GM18499 (cell line): ENCODE measurements at regions not wholly inside any gene's neighbourhood (a gene's known extent, or its start where the extent isn't known, plus 50 kb on each side); places are given as distances from the start of the nearest gene placed in this dataset.
"Not testable (repeated sequence)": the region's sequence is repeated elsewhere in the genome, so short reads cannot be mapped to it uniquely, and the experiment has no call there.

Source experiments
- ATAC-seq: cut with Tn5 transposase; IDR thresholded peaks from one replicate; pipeline ENCODE4 v1.9.1; 2021; ENCODE audit warnings: moderate number of reproducible peaks; ENCODE audit not compliant: insufficient read depth, unreplicated experiment

GRCh38 chr10:111545861-111546605 lies 469.2 kb downstream of the ADRA2A start:
- ATAC-seq = no peak

GRCh38 chr10:111548084-111548726 lies 471.4 kb downstream of the ADRA2A start:
- ATAC-seq = no peak

- no peak for ATAC-seq
Observed at GRCh38 chr10:111551001-111551400, 474.2 kb downstream of the ADRA2A start.

- ATAC-seq = no peak
Observed at GRCh38 chr10:111556666-111557065, 479.8 kb downstream of the ADRA2A start.

- ATAC-seq = no peak
Observed at GRCh38 chr10:111558211-111558610, 481.4 kb downstream of the ADRA2A start.

DNA sequence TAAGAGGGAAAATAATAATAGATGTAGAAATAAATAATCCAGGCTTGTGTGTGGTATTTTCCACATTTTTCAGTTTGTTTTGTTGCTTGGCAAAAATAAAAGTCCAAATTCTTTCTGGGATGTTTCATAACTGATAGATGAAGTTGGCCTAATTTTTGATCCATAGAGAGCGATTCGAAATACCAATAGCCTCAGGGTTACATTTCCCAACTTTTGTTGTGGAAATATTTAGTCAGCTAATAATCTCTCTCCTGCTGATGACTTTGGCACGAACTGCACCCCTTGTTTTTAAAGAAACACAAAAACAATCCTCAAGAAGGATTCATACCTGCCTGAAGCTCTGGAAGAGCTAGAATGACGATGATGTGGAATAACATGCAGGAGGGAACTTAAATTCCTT lies 483.2 kb downstream of the ADRA2A start:
- ATAC-seq = no peak

- no peak for ATAC-seq
Observed at GRCh38 chr10:111561124-111561523, 484.3 kb downstream of the ADRA2A start.

- no peak for ATAC-seq
Observed at GRCh38 chr10:111565542-111565941, 488.7 kb downstream of the ADRA2A start.

- ATAC-seq = no peak
Observed at GRCh38 chr10:111578076-111578475, 501.2 kb downstream of the ADRA2A start.

GRCh38 chr10:111579473-111579872 lies 502.6 kb downstream of the ADRA2A start:
- no peak for ATAC-seq

- no peak for ATAC-seq
Observed at GRCh38 chr10:111590703-111591102, 513.9 kb downstream of the ADRA2A start.

DNA sequence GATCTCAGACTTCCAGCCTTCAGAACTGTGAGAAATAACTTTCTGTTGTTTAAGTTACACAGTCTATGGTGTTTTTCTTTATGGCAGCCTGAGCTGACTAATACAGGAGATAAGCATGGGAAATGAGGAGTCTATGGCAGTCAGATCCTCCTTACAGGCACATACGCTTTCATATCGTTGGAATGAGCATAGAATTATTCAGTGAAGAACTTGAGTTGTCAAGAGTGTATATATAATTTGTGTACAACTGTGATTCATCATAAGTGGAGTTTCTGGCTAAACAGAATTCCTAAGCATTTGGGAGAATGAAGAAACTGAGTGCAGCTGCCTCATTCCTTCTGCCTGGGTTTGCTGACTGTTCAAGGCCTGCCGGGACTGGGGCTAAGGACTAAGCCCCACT lies 516.7 kb downstream of the ADRA2A start:
- ATAC-seq = no peak

- no peak for ATAC-seq
Observed at GRCh38 chr10:111595173-111595572, 518.3 kb downstream of the ADRA2A start.

DNA sequence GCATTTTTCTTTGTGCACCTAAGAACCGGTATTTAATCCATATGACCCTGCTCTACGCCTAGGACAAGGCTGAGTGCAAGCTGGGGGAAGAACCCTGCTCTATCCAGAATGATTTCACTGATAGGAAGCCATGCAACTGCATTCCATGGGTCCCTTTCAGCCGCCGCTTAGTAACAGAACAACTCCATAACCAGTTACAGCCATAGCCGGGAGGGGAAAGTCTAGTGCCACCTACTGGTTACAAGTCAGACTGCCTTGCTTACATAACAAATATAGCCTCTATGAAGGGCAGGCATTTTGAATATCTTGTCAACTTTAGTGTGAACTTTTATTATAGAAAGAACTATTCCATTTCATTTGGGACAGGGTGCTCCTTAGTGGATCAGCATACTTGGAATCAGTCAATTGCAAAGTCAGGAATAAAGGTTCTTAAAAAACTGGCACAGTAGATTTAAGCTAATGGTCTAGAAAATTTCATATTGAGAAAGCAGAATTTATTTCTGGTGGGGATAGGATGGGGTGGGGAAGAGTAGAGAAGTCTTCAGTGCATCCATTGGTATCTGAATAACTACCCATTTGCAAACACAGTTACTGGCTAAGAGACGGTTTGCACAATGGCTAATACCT lies 521.7 kb downstream of the ADRA2A start:
- ATAC-seq = peak; percentile 93

GRCh38 chr10:111599943-111600342 lies 523.1 kb downstream of the ADRA2A start:
- ATAC-seq = no peak

DNA sequence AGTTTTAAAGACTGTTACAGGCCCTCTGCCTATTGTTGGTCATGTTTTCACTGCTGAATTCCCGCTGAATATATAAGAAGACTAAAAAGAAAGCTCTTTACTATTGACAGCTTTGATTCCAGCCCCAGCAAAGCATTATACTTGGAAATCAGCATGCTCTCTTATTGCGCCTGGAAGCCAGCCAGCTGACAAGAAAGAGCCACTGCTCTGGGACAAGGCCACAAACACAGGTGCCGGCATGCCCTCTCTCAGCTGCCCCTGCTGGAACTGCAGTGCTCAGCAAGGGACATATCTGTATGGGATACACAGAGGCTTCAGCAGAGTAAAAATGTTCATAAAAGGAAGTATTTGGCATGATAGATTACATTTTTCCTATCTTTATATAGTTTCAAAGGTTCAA lies 523.9 kb downstream of the ADRA2A start:
- ATAC-seq = no peak

GRCh38 chr10:111612273-111612672 lies 535.4 kb downstream of the ADRA2A start:
- ATAC-seq = no peak

DNA sequence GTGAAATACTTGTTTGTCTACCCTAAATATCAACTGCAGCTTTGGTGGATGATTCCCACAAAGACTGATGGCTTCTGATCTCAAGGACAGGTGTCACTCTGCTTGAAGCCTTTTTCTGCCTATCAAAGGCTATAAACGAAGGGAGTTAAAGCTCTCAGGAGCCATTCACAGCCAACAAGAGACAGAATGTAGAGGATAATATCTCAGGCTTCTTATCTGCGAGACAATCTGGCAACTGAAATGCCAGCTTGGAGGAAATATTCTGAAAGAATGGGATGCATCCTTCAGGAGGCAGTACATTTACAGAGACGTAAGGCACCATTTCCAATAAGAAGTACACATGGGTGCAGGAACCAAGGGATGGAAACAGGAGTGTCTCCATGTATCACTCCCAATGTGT lies 549.4 kb downstream of the GPAM start:
- no peak for ATAC-seq

GRCh38 chr10:111646021-111646420 lies 537.5 kb downstream of the GPAM start:
- no peak for ATAC-seq

DNA sequence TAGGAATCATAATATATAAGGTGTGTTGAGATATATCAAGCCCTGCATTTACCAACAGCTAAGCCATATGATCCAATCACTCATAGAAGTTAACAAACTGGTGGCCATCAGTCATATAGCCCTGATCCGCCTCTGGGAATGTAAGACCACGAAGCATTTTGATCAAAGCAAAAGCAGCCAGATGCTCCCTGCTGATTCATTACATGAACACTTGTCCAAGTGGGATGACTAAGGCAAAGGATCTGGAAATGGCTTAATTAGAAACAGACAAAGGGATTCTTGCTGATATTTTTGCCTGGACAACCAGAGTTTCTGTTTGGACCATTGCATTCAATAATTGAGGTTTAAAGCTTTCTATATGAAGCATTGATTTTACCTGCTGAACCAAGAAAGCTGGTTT lies 535.5 kb downstream of the GPAM start:
- no peak for ATAC-seq

DNA sequence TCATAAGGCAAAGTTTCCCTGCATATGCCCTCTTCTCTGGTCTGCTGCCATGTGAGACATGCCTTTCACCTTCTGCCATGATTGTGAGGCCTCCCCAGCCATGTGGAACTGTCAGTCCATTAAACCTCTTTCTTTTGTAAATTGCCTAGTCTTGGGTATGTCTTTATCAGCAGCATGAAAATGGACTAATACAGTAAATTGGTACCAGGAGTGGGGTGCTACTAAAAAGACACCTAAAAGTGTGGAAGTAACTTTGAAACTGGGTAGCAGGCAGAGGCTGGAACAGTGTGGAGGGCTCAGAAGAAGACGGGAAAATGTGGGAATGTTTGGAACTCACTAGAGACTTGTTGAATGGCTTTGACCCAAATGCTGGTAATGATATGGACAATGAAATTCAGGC lies 534.5 kb downstream of the GPAM start:
- not testable (repeated sequence) for ATAC-seq

DNA sequence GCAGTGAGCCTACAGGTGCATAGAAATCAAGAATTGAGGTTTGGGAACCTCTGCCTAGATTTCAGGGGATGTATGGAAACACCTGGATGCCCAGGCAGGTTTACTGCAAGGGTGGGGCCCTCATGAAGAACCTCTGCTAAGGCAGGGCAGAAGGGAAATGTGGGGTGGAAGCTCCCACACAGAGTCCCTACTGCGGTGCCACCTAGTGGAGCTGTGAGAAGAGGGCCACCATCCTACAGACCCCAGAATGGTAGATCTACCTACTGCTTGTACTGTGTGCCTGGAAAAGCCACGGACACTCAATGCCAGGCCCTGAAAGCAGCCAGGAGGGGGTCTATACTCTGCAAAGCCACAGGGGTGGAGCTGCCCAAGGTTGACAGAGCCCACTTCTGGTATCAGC lies 533.5 kb downstream of the GPAM start:
- no peak for ATAC-seq
